Cardiac muscle cell (in vitro differentiated cells and primary cell): ENCODE measurements at regions not wholly inside any gene's neighbourhood (a gene's known extent, or its start where the extent isn't known, plus 50 kb on each side); places are given as distances from the start of the nearest gene placed in this dataset.
"Not testable (repeated sequence)": the region's sequence is repeated elsewhere in the genome, so short reads cannot be mapped to it uniquely, and the experiment has no call there.

Experiments used
- DNase-seq, 2 donors: peaks; one replicate each; pipeline versions ENCODE4 v3.0.0 to v3.0.0-alpha.2; 2010 to 2017; ENCODE audit warnings: low read depth in 1 of 2, low spot score in 1 of 2
- H3K27ac ChIP-seq: fragments of 200-600 bp; sonication (generic); 2 replicates; pipeline ENCODE4 v1.5.1; 2016
- H3K27me3 ChIP-seq: fragments of 200-600 bp; sonication (generic); 2 replicates; pipeline ENCODE4 v1.6.0; 2016; ENCODE audit warnings: control low read depth
- H3K36me3 ChIP-seq: fragments of 200-600 bp; sonication (generic); 2 replicates; pipeline ENCODE4 v1.5.1; 2016; ENCODE audit warnings: control low read depth
- H3K4me1 ChIP-seq: fragments of 200-600 bp; sonication (generic); 2 replicates; pipeline ENCODE4 v1.8.1; 2017; ENCODE audit warnings: low read depth, mild to moderate bottlenecking, mixed run types
- H3K4me3 ChIP-seq: fragments of 200-600 bp; sonication (generic); 2 replicates; pipeline ENCODE4 v1.5.1; 2016; ENCODE audit warnings: mild to moderate bottlenecking
- H3K9me3 ChIP-seq: fragments of 200-600 bp; sonication (generic); 2 replicates; pipeline ENCODE4 v1.5.1; 2017; ENCODE audit warnings: low read depth, mild to moderate bottlenecking, control low read depth
- TF ChIP-seq, protein P1 (sequence below): IDR thresholded peaks from 2 replicates; pipeline ENCODE4 v1.5.1; 2012; ENCODE audit warnings: low read depth, mild to moderate bottlenecking, low read length

DNA sequence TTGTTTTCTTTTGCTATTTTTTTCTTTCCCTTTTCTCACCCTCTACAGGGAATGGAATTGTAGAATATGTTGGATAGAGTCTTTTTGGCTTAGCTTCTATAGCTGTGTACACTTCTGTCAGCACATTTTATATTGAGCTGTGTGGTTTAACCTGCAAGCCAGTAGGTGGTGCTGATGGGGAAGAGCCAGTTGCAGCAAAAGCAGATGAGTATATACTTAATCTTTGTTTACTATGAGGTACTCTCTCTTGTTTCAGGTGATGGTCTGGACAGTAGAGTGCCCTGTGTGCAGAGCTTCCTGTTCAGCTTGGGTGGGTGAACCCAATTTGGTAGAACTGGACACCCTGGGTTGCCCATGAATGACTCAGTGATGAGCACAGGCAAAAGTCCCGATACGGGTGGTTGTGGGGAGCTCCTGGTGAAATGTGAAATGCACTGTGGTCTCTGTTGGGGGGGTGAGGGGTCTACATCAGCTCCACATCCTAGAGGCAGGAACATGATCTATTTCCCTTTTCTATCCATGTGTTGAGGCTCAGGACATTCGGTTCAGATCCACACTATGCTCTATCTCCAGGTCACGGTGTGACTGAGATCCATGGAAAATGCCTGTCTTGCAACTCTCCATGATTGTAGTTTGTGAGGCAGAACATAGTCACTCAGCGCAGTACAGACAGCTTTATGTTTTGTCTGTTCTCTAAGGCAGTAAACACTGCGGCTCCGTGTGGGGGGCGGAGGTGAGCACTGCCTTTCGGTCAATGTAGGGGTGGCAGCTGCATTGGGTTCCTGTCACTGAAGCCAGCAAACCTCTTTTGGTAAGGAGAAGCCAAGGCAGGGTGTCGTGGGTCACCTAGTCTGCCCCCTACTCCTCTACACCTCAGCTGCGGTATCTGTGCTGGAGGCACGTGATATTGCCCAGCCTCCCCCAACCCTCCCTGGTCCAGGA, 353.2 kb downstream of the PRR16 start:
- no peak overlapping the region for H3K4me3 ChIP-seq
- no peaks in the 10 kb centered on the region for H3K27me3 ChIP-seq
- H3K36me3 ChIP-seq: no peaks in the 10 kb centered on the region
- TF ChIP-seq, protein P1, sequence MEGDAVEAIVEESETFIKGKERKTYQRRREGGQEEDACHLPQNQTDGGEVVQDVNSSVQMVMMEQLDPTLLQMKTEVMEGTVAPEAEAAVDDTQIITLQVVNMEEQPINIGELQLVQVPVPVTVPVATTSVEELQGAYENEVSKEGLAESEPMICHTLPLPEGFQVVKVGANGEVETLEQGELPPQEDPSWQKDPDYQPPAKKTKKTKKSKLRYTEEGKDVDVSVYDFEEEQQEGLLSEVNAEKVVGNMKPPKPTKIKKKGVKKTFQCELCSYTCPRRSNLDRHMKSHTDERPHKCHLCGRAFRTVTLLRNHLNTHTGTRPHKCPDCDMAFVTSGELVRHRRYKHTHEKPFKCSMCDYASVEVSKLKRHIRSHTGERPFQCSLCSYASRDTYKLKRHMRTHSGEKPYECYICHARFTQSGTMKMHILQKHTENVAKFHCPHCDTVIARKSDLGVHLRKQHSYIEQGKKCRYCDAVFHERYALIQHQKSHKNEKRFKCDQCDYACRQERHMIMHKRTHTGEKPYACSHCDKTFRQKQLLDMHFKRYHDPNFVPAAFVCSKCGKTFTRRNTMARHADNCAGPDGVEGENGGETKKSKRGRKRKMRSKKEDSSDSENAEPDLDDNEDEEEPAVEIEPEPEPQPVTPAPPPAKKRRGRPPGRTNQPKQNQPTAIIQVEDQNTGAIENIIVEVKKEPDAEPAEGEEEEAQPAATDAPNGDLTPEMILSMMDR: peak; percentile 32
- no peaks in the 10 kb centered on the region for H3K9me3 ChIP-seq
- H3K4me1 ChIP-seq: no peaks in the 10 kb centered on the region
- peak; percentile 18 to 20 for DNase-seq
- H3K27ac ChIP-seq: no peak overlapping the region

DNA sequence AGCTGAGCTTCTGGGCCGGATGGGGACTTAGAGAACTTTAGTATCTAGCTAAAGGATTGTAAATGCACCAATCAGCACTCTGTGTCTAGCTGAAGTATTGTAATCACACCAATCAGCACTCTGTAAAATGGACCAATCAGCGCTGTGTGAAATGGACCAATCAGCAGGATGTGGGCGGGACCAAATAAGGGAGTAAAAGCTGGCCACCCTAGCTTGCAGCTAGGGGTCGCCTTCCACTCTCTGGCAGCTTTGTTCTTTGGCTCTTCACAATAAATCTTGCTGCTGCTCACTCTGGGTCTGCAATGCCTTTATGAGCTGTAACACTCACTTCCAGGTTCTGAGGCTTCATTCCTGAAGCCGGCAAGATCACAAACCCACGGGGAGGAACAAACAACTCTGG, 354.0 kb downstream of the PRR16 start:
- no peaks in the 10 kb centered on the region for H3K27me3 ChIP-seq
- no peaks in the 10 kb centered on the region for H3K36me3 ChIP-seq
- TF ChIP-seq, protein P1: no peak
- H3K9me3 ChIP-seq: no peaks in the 10 kb centered on the region
- H3K27ac ChIP-seq: no peak overlapping the region
- DNase-seq: no peak
- no peak overlapping the region for H3K4me3 ChIP-seq
- no peaks in the 10 kb centered on the region for H3K4me1 ChIP-seq

DNA sequence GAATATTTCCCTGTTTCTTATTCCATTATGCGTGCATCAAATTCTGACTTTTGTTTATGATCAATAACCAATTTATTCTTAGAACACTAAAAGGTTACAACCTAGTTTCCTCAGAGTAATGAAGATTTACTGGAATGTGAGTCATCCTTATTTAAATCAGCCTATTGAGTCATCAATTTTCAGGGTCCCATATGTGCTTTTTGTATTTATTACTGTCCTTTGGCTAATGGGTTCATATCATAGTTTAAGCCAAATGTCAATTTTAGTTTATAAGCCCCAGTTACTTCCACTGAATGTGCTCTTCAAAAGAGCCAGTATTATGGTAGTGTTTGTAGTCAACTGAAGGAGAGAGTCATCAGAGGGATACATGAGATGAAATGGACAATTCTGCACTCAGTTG, 359.2 kb downstream of the PRR16 start:
- no peaks in the 10 kb centered on the region for H3K36me3 ChIP-seq
- H3K27ac ChIP-seq: no peak overlapping the region
- H3K4me1 ChIP-seq: no peaks in the 10 kb centered on the region
- no peaks in the 10 kb centered on the region for H3K9me3 ChIP-seq
- no peaks in the 10 kb centered on the region for H3K27me3 ChIP-seq
- H3K4me3 ChIP-seq: no peak overlapping the region
- no peak for DNase-seq
- TF ChIP-seq, protein P1: no peak

DNA sequence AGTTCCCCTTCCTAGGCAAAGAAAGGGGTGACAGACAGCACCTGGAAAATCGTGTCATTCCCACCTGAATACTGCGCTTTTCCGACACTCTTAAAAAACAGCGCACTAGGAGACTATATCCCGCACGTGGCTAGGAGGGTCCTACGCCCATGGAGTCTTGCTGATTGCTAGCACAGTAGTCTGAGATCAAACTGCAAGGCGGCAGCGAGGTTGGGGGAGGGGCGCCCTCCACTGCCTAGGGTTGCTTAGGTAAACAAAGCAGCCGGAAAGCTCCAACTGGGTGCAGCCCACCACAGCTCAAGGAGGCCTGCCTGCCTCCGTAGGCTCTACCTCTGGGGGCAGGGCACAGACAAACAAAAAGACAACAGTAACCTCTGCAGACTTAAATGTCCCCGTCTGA, 367.5 kb downstream of the PRR16 start:
- not testable (repeated sequence) for H3K27ac ChIP-seq, H3K4me1 ChIP-seq, H3K27me3 ChIP-seq, H3K9me3 ChIP-seq, H3K4me3 ChIP-seq, H3K36me3 ChIP-seq, DNase-seq

DNA sequence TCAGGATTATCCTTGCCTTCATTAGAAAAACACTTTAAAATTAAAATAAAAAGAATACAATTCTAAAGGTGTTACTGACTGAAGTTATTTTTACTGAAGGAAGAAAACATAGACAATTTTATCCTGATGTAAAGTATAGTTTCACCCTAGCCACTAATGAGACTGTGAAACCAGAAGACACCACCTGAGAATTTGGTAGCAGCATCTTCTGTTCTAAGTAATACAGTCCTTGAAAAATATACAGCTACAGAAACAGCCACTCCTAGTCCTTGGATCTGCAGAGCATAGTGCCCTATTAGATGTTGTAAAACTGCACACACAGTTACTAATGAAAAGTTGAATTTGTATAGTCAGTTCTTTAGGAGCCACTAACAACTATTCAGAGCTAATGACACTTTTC, 377.7 kb downstream of the PRR16 start:
- H3K27ac ChIP-seq: no peak overlapping the region
- H3K36me3 ChIP-seq: no peaks in the 10 kb centered on the region
- DNase-seq: no peak
- H3K4me3 ChIP-seq: no peak overlapping the region
- peaks cover 6% of the 10 kb centered on the region for H3K4me1 ChIP-seq
- H3K27me3 ChIP-seq: no peaks in the 10 kb centered on the region
- TF ChIP-seq, protein P1: no peak
- no peaks in the 10 kb centered on the region for H3K9me3 ChIP-seq

DNA sequence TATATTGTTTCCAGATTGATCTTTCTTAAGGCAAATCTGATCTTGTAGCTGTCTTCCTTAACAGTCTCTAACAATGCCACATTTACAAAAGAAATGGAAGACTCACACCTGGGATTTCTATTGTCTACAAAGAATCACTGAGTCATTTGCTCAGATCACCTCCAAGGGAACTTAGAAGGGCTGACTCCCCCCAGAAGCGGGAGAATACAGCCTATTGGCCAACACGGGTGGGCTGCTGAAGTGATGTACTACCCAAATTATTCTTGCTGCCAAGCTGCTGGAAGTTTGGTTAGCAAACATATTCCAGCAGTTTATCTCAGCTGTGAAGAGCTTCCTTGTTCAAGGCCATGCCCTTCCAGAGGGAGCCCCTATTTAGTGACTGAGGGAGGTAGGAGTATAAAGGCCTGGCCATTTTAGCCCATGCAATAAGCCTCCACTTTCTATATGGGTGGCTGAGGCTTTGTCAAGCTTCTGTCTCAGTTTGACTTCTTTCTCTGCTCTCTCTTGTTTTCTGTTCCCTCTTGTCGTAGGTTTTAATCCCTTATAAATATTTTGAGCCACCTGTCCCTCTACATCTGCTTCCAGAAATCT, 379.4 kb downstream of the PRR16 start:
- TF ChIP-seq, protein P1: no peak
- peaks cover 6% of the 10 kb centered on the region for H3K4me1 ChIP-seq
- no peak overlapping the region for H3K27ac ChIP-seq
- H3K4me3 ChIP-seq: no peak overlapping the region
- no peaks in the 10 kb centered on the region for H3K27me3 ChIP-seq
- H3K36me3 ChIP-seq: no peaks in the 10 kb centered on the region
- no peak for DNase-seq
- no peaks in the 10 kb centered on the region for H3K9me3 ChIP-seq
